GM12878 (cell line): ENCODE measurements at regions not wholly inside any gene's neighbourhood (a gene's known extent, or its start where the extent isn't known, plus 50 kb on each side); places are given as distances from the start of the nearest gene placed in this dataset.

Experiments
- ATAC-seq: fragments of 200-7000 bp; cut with Tn5 transposase; 3 replicates; pipeline ENCODE4 v1.9.1; 2020; ENCODE audit warnings: mild to moderate bottlenecking, moderate library complexity
- BruUV-seq: library from RNA; stranded (reverse); fragments of 400-500 nt; replicated peaks from 2 replicates; lab custom pipeline; 2021; lab: Mats Ljungman, UMichigan
- CTCF ChIA-PET: fragments of 300-600 bp; sonication (Branson Sonifier 250); formaldehyde crosslinking; extraction: SDS; loops from one replicate; lab custom pipeline; 2021; ENCODE audit warnings: inconsistent platforms; lab: Yijun Ruan, JAX
- POLR2A ChIA-PET: fragments of 350-600 bp; formaldehyde crosslinking; extraction: SDS; loops from one replicate; lab custom pipeline; 2021; ENCODE audit warnings: inconsistent platforms; lab: Charles Lee
- RAD21 ChIA-PET: fragments of 300-600 bp; sonication (Branson Sonifier 250); formaldehyde crosslinking; loops from one replicate; lab custom pipeline; 2023; ENCODE audit warnings: antibody characterized with exemption; ENCODE audit not compliant: unreplicated experiment; lab: Charles Lee
- SMC1A ChIA-PET: fragments of 300-600 bp; sonication (Branson Sonifier 250); formaldehyde crosslinking; loops from one replicate; lab custom pipeline; 2023; ENCODE audit not compliant: unreplicated experiment, uncharacterized antibody; lab: Charles Lee
- DNase-seq: peaks from one replicate; pipeline ENCODE4 v3.0.0-alpha.2; 2011; ENCODE audit warnings: low read depth, low spot score
- FAIRE-seq: peaks from 3 replicates; lab custom pipeline; 2011; peaks lifted over from hg19 to GRCh38; lab: Jason Lieb, UNC
- H2AFZ ChIP-seq: 2 replicates; pipeline ENCODE4 v1.6.0; 2011; ENCODE audit warnings: low read depth, low read length, control low read depth; ENCODE audit not compliant: control insufficient read depth
- H3K27ac ChIP-seq: 2 replicates; pipeline ENCODE4 v1.5.1; 2011; ENCODE audit warnings: control low read depth; ENCODE audit not compliant: control insufficient read depth, insufficient read depth
- H3K27me3 ChIP-seq, 2 experiments: replicated peaks in 1 of 2; 2 replicates each; pipeline versions ENCODE4 v1.6.0 to v1.6.1; 2011; ENCODE audit warnings: low read length in 1 of 2; ENCODE audit not compliant: control insufficient read depth in 2 of 2, insufficient read depth in 2 of 2
- H3K36me3 ChIP-seq, 2 experiments: 2 replicates each; pipeline ENCODE4 v1.5.1; 2011; ENCODE audit warnings: low read length in 1 of 2; ENCODE audit not compliant: control insufficient read depth in 2 of 2, insufficient read depth in 2 of 2
- H3K4me1 ChIP-seq: 2 replicates; pipeline ENCODE4 v1.6.1; 2011; ENCODE audit warnings: mild to moderate bottlenecking, low read length, moderate library complexity, mixed read lengths; ENCODE audit not compliant: control insufficient read depth, insufficient read depth
- H3K4me2 ChIP-seq: 2 replicates; pipeline ENCODE4 v1.6.0; 2011; ENCODE audit warnings: control low read depth; ENCODE audit not compliant: control insufficient read depth, insufficient read depth
- H3K4me3 ChIP-seq: fragments of 200-600 bp; sonication (generic); 2 replicates; pipeline ENCODE4 v1.5.1; 2016
- H3K79me2 ChIP-seq: 2 replicates; pipeline ENCODE4 v1.6.0; 2011; ENCODE audit warnings: low read length; ENCODE audit not compliant: control insufficient read depth, insufficient read depth
- H3K9ac ChIP-seq: 2 replicates; pipeline ENCODE4 v1.8.0; 2011; ENCODE audit warnings: low read length, control low read depth, mixed read lengths; ENCODE audit not compliant: control insufficient read depth, insufficient read depth
- H3K9me3 ChIP-seq: replicated peaks from 3 replicates; pipeline ENCODE4 v1.5.1; 2011; ENCODE audit warnings: mild to moderate bottlenecking, low read length; ENCODE audit not compliant: control insufficient read depth, insufficient read depth
- H4K20me1 ChIP-seq: 2 replicates; pipeline ENCODE4 v1.6.0; 2011; ENCODE audit not compliant: control insufficient read depth, insufficient read depth
- BRCA1 ChIP-seq: IDR thresholded peaks from 2 replicates; pipeline ENCODE4 v1.6.1; 2011; ENCODE audit warnings: low read depth, low read length, improper control_type of control experiment
- CUX1 ChIP-seq: IDR thresholded peaks from 2 replicates; pipeline ENCODE4 v1.6.1; 2012; ENCODE audit warnings: improper control_type of control experiment, low read depth, low read length; ENCODE audit not compliant: insufficient replicate concordance
- MEF2B ChIP-seq: fragments of 450-650 bp; IDR thresholded peaks from 2 replicates; pipeline ENCODE4 v1.6.1; 2018; ENCODE audit warnings: mild to moderate bottlenecking, moderate library complexity; ENCODE audit not compliant: partially characterized antibody, poor library complexity, severe bottlenecking
- MTA2 ChIP-seq: fragments of 450-650 bp; IDR thresholded peaks from 2 replicates; pipeline ENCODE4 v1.6.1; 2016; ENCODE audit warnings: low read depth, mild to moderate bottlenecking, moderate library complexity
- MYC ChIP-seq: IDR thresholded peaks from 2 replicates; pipeline ENCODE4 v1.6.1; 2011; ENCODE audit warnings: mild to moderate bottlenecking, low read length, moderate library complexity, inconsistent platforms; ENCODE audit not compliant: insufficient read depth, insufficient replicate concordance, insufficient read length, severe bottlenecking
- SKIL ChIP-seq: fragments of 450-650 bp; IDR thresholded peaks from 2 replicates; pipeline ENCODE4 v1.6.1; 2017; ENCODE audit warnings: mild to moderate bottlenecking, low read depth, inconsistent platforms; ENCODE audit not compliant: poor library complexity, severe bottlenecking
- SMAD5 ChIP-seq: IDR thresholded peaks from 2 replicates; pipeline ENCODE4 v1.6.1; 2016; ENCODE audit warnings: antibody characterized with exemption, low read depth
- TBL1XR1 ChIP-seq: IDR thresholded peaks from 2 replicates; pipeline ENCODE4 v1.6.1; 2012; ENCODE audit warnings: low read depth, low read length, improper control_type of control experiment
- ZNF24 ChIP-seq: fragments of 450-650 bp; IDR thresholded peaks from 2 replicates; pipeline ENCODE4 v1.6.1; 2017; ENCODE audit warnings: antibody characterized with exemption, mild to moderate bottlenecking
- WGBS: methylation state at CpG from one replicate; pipeline ENCODE4 v1.1.6; 2016; ENCODE audit warnings: low lambda C conversion rate; ENCODE audit not compliant: insufficient replicate concordance, insufficient coverage; ENCODE audit errors: missing lambda C conversion rate; 5-methylcytosine and 5-hydroxymethylcytosine counted together
- in situ Hi-C: fragments of 300-500 bp; cut with MboI; formaldehyde crosslinking; loops from 9 replicates; pipeline ENCODE4 v1.14.3; 2018; ENCODE audit warnings: mixed read lengths
- intact Hi-C: fragments of 100-400 bp; cut with micrococcal nuclease; formaldehyde crosslinking; loops from one replicate; pipeline ENCODE4 v1.14.2; 2022; ENCODE audit not compliant: unreplicated experiment
- TF ChIP-seq, protein P1 (sequence below): IDR thresholded peaks from 2 replicates; pipeline ENCODE4 v1.6.1; 2012; ENCODE audit warnings: mild to moderate bottlenecking, low read depth, low read length

- H3K79me2 ChIP-seq, result no peaks in the 10 kb centered on the region
- in situ Hi-C loops, result no loop called here
- no peak overlapping the region for H2AFZ ChIP-seq
- H3K4me3 ChIP-seq, result no peak overlapping the region
- FAIRE-seq (no peak), DNase-seq (no peak), ATAC-seq (no peak)
- H3K4me2 ChIP-seq, result no peak overlapping the region
- H3K27ac ChIP-seq, result no peak overlapping the region
- H3K27me3 ChIP-seq, result no peaks in the 10 kb centered on the region
- no peaks in the 10 kb centered on the region for H3K36me3 ChIP-seq
- intact Hi-C loops, result no loop called here
- no TSS peak for BruUV-seq
- no peaks in the 10 kb centered on the region for H3K4me1 ChIP-seq
- POLR2A ChIA-PET, result no interaction called here
- no peaks in the 10 kb centered on the region for H3K9me3 ChIP-seq
- RAD21 ChIA-PET, result no interaction called here
- no peaks in the 10 kb centered on the region for H4K20me1 ChIP-seq
- no peak overlapping the region for H3K9ac ChIP-seq
- SMC1A ChIA-PET, result interaction anchor here (0.8 kb wide), 1 partner anchor 97 kb away, joined by 3 read pairs; no protein-coding TSS in a partner anchor
- CTCF ChIA-PET, result no interaction called here
- 60% methylated on average over 2 of the region's 2 CpGs for WGBS
- TF ChIP-seq, protein P1, sequence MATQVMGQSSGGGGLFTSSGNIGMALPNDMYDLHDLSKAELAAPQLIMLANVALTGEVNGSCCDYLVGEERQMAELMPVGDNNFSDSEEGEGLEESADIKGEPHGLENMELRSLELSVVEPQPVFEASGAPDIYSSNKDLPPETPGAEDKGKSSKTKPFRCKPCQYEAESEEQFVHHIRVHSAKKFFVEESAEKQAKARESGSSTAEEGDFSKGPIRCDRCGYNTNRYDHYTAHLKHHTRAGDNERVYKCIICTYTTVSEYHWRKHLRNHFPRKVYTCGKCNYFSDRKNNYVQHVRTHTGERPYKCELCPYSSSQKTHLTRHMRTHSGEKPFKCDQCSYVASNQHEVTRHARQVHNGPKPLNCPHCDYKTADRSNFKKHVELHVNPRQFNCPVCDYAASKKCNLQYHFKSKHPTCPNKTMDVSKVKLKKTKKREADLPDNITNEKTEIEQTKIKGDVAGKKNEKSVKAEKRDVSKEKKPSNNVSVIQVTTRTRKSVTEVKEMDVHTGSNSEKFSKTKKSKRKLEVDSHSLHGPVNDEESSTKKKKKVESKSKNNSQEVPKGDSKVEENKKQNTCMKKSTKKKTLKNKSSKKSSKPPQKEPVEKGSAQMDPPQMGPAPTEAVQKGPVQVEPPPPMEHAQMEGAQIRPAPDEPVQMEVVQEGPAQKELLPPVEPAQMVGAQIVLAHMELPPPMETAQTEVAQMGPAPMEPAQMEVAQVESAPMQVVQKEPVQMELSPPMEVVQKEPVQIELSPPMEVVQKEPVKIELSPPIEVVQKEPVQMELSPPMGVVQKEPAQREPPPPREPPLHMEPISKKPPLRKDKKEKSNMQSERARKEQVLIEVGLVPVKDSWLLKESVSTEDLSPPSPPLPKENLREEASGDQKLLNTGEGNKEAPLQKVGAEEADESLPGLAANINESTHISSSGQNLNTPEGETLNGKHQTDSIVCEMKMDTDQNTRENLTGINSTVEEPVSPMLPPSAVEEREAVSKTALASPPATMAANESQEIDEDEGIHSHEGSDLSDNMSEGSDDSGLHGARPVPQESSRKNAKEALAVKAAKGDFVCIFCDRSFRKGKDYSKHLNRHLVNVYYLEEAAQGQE, result no peak
- TF ChIP-seq SKIL, result no peak
- TF ChIP-seq MEF2B, result no peak
- no peak for TF ChIP-seq SMAD5
- TF ChIP-seq MYC, result no peak
- TF ChIP-seq CUX1, result no peak
- TF ChIP-seq ZNF24, result no peak
- no peak for TF ChIP-seq BRCA1
- TF ChIP-seq MTA2, result no peak
- TF ChIP-seq TBL1XR1, result no peak
Measured at GRCh38 chr16:65525707-65526106, 403.8 kb upstream of the CDH11 start.
